IMR-90 (cell line): ENCODE measurements at regions not wholly inside any gene's neighbourhood (a gene's known extent, or its start where the extent isn't known, plus 50 kb on each side); places are given as distances from the start of the nearest gene placed in this dataset.

Experiments
- ATAC-seq: fragments of 200-7000 bp; cut with Tn5 transposase; 2 replicates; pipeline ENCODE4 v1.9.1; 2020; ENCODE audit warnings: low read depth, mild to moderate bottlenecking, moderate library complexity
- BruUV-seq: library from RNA; stranded (reverse); fragments of 400-500 nt; replicated peaks from 2 replicates; lab custom pipeline; 2021; lab: Mats Ljungman, UMichigan
- CTCF ChIA-PET: fragments of 300-600 bp; formaldehyde crosslinking; extraction: SDS; loops from one replicate; lab custom pipeline; 2021; ENCODE audit warnings: antibody characterized with exemption; lab: Yijun Ruan, JAX
- POLR2A ChIA-PET: fragments of 300-600 bp; sonication (Branson Sonifier 250); formaldehyde crosslinking; loops from one replicate; lab custom pipeline; 2022; ENCODE audit warnings: antibody characterized with exemption; ENCODE audit not compliant: unreplicated experiment; lab: Charles Lee
- DNase-seq: peaks from one replicate; pipeline ENCODE4 v3.0.0; 2013
- H2AFZ ChIP-seq: replicated peaks from 2 replicates; pipeline ENCODE3; 2013; ENCODE audit warnings: low read length, mild to moderate bottlenecking; ENCODE audit not compliant: poor library complexity
- H2AK5ac ChIP-seq: 2 replicates; pipeline ENCODE4 v1.6.1; 2013; ENCODE audit warnings: low read depth, low read length, inconsistent platforms
- H2AK9ac ChIP-seq: replicated peaks from 2 replicates; pipeline ENCODE3; 2013; ENCODE audit warnings: mild to moderate bottlenecking, low read depth, low read length, moderate library complexity; ENCODE audit not compliant: poor library complexity
- H2BK120ac ChIP-seq: 2 replicates; pipeline ENCODE4 v1.6.1; 2013; ENCODE audit warnings: low read depth, low read length, inconsistent platforms
- H2BK15ac ChIP-seq: 3 replicates; pipeline ENCODE4 v1.6.1; 2013; ENCODE audit warnings: low read depth, low read length, inconsistent platforms
- H2BK20ac ChIP-seq: 2 replicates; pipeline ENCODE4 v1.6.1; 2013; ENCODE audit warnings: low read depth, mild to moderate bottlenecking, inconsistent platforms, low read length, moderate library complexity
- H2BK5ac ChIP-seq: 2 replicates; pipeline ENCODE4 v1.6.1; 2013; ENCODE audit warnings: mild to moderate bottlenecking, low read depth, low read length, inconsistent platforms; ENCODE audit not compliant: poor library complexity, severe bottlenecking
- H3K14ac ChIP-seq: replicated peaks from 2 replicates; pipeline ENCODE4 v1.6.1; 2013; ENCODE audit warnings: low read depth, low read length, inconsistent platforms
- H3K18ac ChIP-seq: 2 replicates; pipeline ENCODE4 v1.6.1; 2013; ENCODE audit warnings: low read depth, low read length, control low read depth
- H3K23ac ChIP-seq: 2 replicates; pipeline ENCODE4 v1.6.1; 2013; ENCODE audit warnings: low read depth, low read length, inconsistent platforms
- H3K27ac ChIP-seq: 2 replicates; pipeline ENCODE4 v1.5.1; 2013; ENCODE audit warnings: mild to moderate bottlenecking, control low read depth, low read length; ENCODE audit not compliant: insufficient read depth
- H3K27me3 ChIP-seq: 2 replicates; pipeline ENCODE4 v1.6.1; 2013; ENCODE audit warnings: low read length; ENCODE audit not compliant: control insufficient read depth, insufficient read depth
- H3K36me3 ChIP-seq: 2 replicates; pipeline ENCODE4 v1.6.1; 2013; ENCODE audit warnings: low read length, mixed read lengths; ENCODE audit not compliant: control insufficient read depth, insufficient read depth
- H3K4ac ChIP-seq: 2 replicates; pipeline ENCODE4 v1.6.1; 2013; ENCODE audit warnings: low read depth, low read length, inconsistent platforms
- H3K4me1 ChIP-seq: 2 replicates; pipeline ENCODE4 v1.6.1; 2013; ENCODE audit warnings: low read length, mixed read lengths; ENCODE audit not compliant: control insufficient read depth, insufficient read depth
- H3K4me2 ChIP-seq: 2 replicates; pipeline ENCODE4 v1.6.1; 2013; ENCODE audit warnings: low read depth, mild to moderate bottlenecking, control low read depth, low read length, moderate library complexity
- H3K4me3 ChIP-seq: 2 replicates; pipeline ENCODE4 v1.5.1; 2013; ENCODE audit warnings: low read depth, mild to moderate bottlenecking, control low read depth, low read length, moderate library complexity; ENCODE audit not compliant: insufficient read depth
- H3K56ac ChIP-seq: 2 replicates; pipeline ENCODE4 v1.6.1; 2013; ENCODE audit warnings: low read length, inconsistent platforms; ENCODE audit not compliant: insufficient read depth; ENCODE audit errors: extremely low read depth
- H3K79me1 ChIP-seq, 2 experiments: 2 replicates each; pipeline ENCODE4 v1.6.1; 2013; ENCODE audit warnings: low read length in 2 of 2, inconsistent platforms in 1 of 2, low read depth in 1 of 2
- H3K9ac ChIP-seq: 2 replicates; pipeline ENCODE4 v1.6.1; 2013; ENCODE audit warnings: low read depth, low read length, control low read depth
- H3K9me1 ChIP-seq: 2 replicates; pipeline ENCODE4 v1.6.1; 2013; ENCODE audit warnings: low read length, inconsistent platforms; ENCODE audit not compliant: insufficient read depth
- H3K9me3 ChIP-seq: 2 replicates; pipeline ENCODE4 v1.6.1; 2013; ENCODE audit warnings: low read length; ENCODE audit not compliant: control insufficient read depth, insufficient read depth
- H4K20me1 ChIP-seq: 2 replicates; pipeline ENCODE4 v1.6.1; 2013; ENCODE audit warnings: low read length, inconsistent platforms; ENCODE audit not compliant: insufficient read depth
- H4K5ac ChIP-seq: 2 replicates; pipeline ENCODE4 v1.6.1; 2013; ENCODE audit warnings: mild to moderate bottlenecking, low read depth, low read length, control low read depth
- H4K8ac ChIP-seq, 2 experiments: 2 replicates each; pipeline ENCODE4 v1.6.1; 2013; ENCODE audit warnings: low read depth in 2 of 2, low read length in 2 of 2, control low read depth in 1 of 2, inconsistent platforms in 1 of 2
- H4K91ac ChIP-seq: 2 replicates; pipeline ENCODE4 v1.6.1; 2013; ENCODE audit warnings: low read depth, low read length, inconsistent platforms; ENCODE audit not compliant: insufficient read depth
- BHLHE40 ChIP-seq: fragments of 150-350 bp; IDR thresholded peaks from 2 replicates; pipeline ENCODE4 v1.6.1; 2016; ENCODE audit warnings: mild to moderate bottlenecking, low read depth, low read length
- CEBPB ChIP-seq: IDR thresholded peaks from 2 replicates; pipeline ENCODE4 v1.6.1; 2012; ENCODE audit warnings: low read depth, low read length, improper control_type of control experiment
- FOS ChIP-seq: fragments of 150-350 bp; IDR thresholded peaks from 2 replicates; pipeline ENCODE4 v1.6.1; 2016; ENCODE audit warnings: low read depth, low read length
- MAFK ChIP-seq: IDR thresholded peaks from 2 replicates; pipeline ENCODE4 v1.6.1; 2012; ENCODE audit warnings: low read depth, low read length, improper control_type of control experiment
- MAZ ChIP-seq: IDR thresholded peaks from 2 replicates; pipeline ENCODE4 v1.6.1; 2012; ENCODE audit warnings: low read depth, mild to moderate bottlenecking, low read length, improper control_type of control experiment, moderate library complexity, borderline replicate concordance
- MXI1 ChIP-seq: IDR thresholded peaks from 2 replicates; pipeline ENCODE4 v1.6.1; 2012; ENCODE audit warnings: low read depth, mild to moderate bottlenecking, low read length, moderate library complexity, borderline replicate concordance
- POLR2A ChIP-seq: IDR thresholded peaks from 2 replicates; pipeline ENCODE4 v1.6.1; 2012; ENCODE audit warnings: mild to moderate bottlenecking, low read depth, low read length
- RAD21 ChIP-seq: IDR thresholded peaks from 2 replicates; pipeline ENCODE4 v1.6.1; 2012; ENCODE audit warnings: low read length, improper control_type of control experiment
- RFX5 ChIP-seq: IDR thresholded peaks from 2 replicates; pipeline ENCODE4 v1.8.0; 2012; ENCODE audit warnings: low read depth, mild to moderate bottlenecking, low read length, moderate library complexity
- WGBS, 2 experiments: methylation state at CpG; one replicate each; pipeline versions ENCODE4 v1.1.5 to v1.1.7; 2013; ENCODE audit warnings: missing lambda C conversion rate in 2 of 2; ENCODE audit not compliant: insufficient read length in 1 of 2; ENCODE audit errors: extremely low coverage in 2 of 2; 5-methylcytosine and 5-hydroxymethylcytosine counted together
- dilution Hi-C: fragments of 300-500 bp; cut with HindIII; formaldehyde crosslinking; loops from one replicate; pipeline ENCODE4 v1.14.3; 2018; ENCODE audit warnings: low sequenced_read_pairs; ENCODE audit not compliant: unreplicated experiment
- in situ Hi-C: fragments of 300-500 bp; cut with MboI; formaldehyde crosslinking; loops from 3 replicates; pipeline ENCODE4 v1.14.3; 2019; ENCODE audit warnings: low sequenced_read_pairs, inconsistent platforms, mixed read lengths
- intact Hi-C: fragments of 100-400 bp; cut with micrococcal nuclease; formaldehyde crosslinking; loops from 2 replicates; pipeline ENCODE4 v1.10.0; 2022
- TF ChIP-seq, protein P1 (sequence below): conservative IDR thresholded peaks from 2 replicates; pipeline ENCODE4 v1.5.1; 2012; ENCODE audit warnings: mild to moderate bottlenecking, low read depth, low read length, improper control_type of control experiment
- TF ChIP-seq, protein P2 (sequence below): fragments of 150-350 bp; IDR thresholded peaks from 2 replicates; pipeline ENCODE4 v1.6.1; 2017; ENCODE audit warnings: mild to moderate bottlenecking, antibody characterized with exemption, low read length, low read depth

DNA sequence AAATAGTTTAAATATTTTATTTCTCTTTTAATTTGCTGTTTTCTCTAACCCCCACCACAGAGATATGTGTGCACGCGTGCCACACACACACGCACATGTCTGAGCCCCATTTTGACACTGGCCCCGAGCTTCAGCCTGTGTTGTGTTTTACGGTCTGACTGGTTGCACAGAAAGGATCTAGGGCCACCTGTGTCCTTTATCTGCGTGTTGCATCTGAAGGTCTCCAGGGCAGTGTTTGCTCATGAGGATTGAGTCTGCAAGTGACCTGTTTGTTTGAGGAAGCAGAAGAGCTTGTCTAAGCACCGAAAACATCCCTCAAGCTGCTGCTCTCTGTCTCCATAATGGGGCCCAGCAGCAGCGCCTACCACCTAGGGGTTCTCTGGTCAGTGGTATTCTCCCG, 266.4 kb upstream of the LYZL1 start:
- CTCF ChIA-PET, result interaction anchor here (0.8 to 1.9 kb wide), 2 partner anchors 9 to 282 kb away, joined by 3 to 6 read pairs; no protein-coding TSS in a partner anchor
- in situ Hi-C loops, result no loop called here

More for the DNA sequence above, 266.4 kb upstream of the LYZL1 start:
- Histone ChIP-seq H4K8ac (no peak overlapping the region), H4K20me1 (no peaks in the 10 kb centered on the region), H3K9ac (no peak overlapping the region), H3K4me3 (no peak overlapping the region), H3K56ac (no peak overlapping the region), H2BK15ac (no peak overlapping the region), H3K27me3 (peaks cover 2% of the 10 kb centered on the region), H3K4me1 (peaks cover 7% of the 10 kb centered on the region), H2BK20ac (no peak overlapping the region), H2AK9ac (no peak overlapping the region), H4K91ac (no peak overlapping the region), H2BK5ac (no peak overlapping the region), H3K9me3 (no peaks in the 10 kb centered on the region; the same call in 1 of the 2 replicates), H3K27ac (no peak overlapping the region), H3K4me2 (no peak overlapping the region), H3K79me1 (no peaks in the 10 kb centered on the region), H3K9me1 (no peaks in the 10 kb centered on the region), H2AK5ac (no peak overlapping the region), H2AFZ (no peak overlapping the region), H4K5ac (no peak overlapping the region), H2BK120ac (no peak overlapping the region), H3K18ac (no peak overlapping the region), H3K4ac (no peak overlapping the region), H3K36me3 (no peaks in the 10 kb centered on the region), H3K23ac (no peak overlapping the region), H3K14ac (no peak overlapping the region; the same call in 1 of the 2 replicates)
- no peak for ATAC-seq
- WGBS, 2 experiments, result 89% methylated on average over 6 of the region's 9 CpGs; no CpG with 5 or more reads in 1 of the 2 experiments
- DNase-seq, result no peak
- dilution Hi-C loops, result no loop called here
- TF ChIP-seq MXI1 (no peak), BHLHE40 (no peak), CEBPB (no peak), POLR2A (no peak), RFX5 (no peak), FOS (no peak), RAD21 (no peak), MAFK (no peak), MAZ (no peak)
- TF ChIP-seq, protein P1, sequence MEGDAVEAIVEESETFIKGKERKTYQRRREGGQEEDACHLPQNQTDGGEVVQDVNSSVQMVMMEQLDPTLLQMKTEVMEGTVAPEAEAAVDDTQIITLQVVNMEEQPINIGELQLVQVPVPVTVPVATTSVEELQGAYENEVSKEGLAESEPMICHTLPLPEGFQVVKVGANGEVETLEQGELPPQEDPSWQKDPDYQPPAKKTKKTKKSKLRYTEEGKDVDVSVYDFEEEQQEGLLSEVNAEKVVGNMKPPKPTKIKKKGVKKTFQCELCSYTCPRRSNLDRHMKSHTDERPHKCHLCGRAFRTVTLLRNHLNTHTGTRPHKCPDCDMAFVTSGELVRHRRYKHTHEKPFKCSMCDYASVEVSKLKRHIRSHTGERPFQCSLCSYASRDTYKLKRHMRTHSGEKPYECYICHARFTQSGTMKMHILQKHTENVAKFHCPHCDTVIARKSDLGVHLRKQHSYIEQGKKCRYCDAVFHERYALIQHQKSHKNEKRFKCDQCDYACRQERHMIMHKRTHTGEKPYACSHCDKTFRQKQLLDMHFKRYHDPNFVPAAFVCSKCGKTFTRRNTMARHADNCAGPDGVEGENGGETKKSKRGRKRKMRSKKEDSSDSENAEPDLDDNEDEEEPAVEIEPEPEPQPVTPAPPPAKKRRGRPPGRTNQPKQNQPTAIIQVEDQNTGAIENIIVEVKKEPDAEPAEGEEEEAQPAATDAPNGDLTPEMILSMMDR, result no peak
- TF ChIP-seq, protein P2, sequence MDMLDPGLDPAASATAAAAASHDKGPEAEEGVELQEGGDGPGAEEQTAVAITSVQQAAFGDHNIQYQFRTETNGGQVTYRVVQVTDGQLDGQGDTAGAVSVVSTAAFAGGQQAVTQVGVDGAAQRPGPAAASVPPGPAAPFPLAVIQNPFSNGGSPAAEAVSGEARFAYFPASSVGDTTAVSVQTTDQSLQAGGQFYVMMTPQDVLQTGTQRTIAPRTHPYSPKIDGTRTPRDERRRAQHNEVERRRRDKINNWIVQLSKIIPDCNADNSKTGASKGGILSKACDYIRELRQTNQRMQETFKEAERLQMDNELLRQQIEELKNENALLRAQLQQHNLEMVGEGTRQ, result no peak
- no TSS peak for BruUV-seq
- intact Hi-C loops, result no loop called here
- POLR2A ChIA-PET, result no interaction called here
